IPS-NIHi7 (cell line): ENCODE measurements at regions not wholly inside any gene's neighbourhood (a gene's known extent, or its start where the extent isn't known, plus 50 kb on each side); places are given as distances from the start of the nearest gene placed in this dataset.
A peak's percentile ranks its signal among the peaks of the same experiment; 100 is the strongest.
"Not testable (repeated sequence)": the region's sequence is repeated elsewhere in the genome, so short reads cannot be mapped to it uniquely, and the experiment has no call there.

Experiments used
- DNase-seq: peaks from one replicate; pipeline ENCODE4 v3.0.0; 2012; ENCODE audit warnings: mixed read lengths; ENCODE audit errors: extremely low spot score

GRCh38 chr16:87025676-87026075 is 291.5 kb downstream of the C16orf95 start:
- no peak for DNase-seq

DNA sequence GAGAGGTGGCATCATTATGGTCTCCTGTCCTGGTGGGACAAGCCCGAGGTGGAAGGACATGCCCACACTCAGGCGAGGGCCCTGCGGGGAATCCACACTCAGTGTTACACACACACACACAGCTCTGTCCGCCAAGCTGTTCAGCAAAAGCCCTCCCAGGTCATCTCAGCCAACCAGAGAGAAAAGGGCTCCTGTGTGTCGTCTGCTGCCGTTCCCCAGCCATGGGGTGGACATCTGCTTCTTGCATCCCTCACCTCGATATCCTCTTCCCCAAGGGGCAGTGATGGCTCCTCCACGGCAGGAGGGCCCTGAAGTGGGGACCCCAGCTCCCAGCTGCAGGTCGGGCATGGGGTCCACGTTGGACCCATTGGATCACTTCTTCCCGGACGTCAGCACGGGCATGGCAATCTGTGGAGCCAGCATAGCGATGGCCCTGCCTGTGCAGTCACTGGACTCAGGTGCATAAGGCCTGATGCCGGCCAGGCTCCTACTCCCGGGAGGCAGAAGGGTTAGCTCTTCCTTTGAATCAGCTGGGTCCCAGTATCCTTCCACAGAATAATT is 290.1 kb downstream of the C16orf95 start:
- no peak for DNase-seq

- DNase-seq: no peak
These were observed 288.5 kb downstream of the C16orf95 start for GRCh38 chr16:87028481-87029320.

DNA sequence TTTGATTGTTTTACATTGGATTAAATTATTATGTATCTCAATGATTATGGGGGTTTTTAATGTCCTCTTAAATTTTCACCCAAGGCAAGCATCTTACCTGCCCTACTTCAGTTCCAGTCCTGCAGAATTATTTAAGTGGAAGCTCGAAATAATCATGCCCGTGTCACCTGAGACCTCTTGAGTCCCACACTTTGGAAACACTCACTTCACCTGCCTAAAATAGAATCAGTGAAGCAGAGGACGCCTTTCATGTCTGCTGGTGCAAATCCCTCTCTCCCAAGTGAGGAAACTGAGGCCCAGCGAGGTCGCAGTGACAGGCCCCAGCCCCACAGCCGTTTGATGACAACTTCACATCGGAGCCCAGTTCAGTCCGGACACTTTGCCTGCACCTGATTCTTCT is 284.6 kb downstream of the C16orf95 start:
- DNase-seq: no peak

GRCh38 chr16:87033021-87033471 is 284.1 kb downstream of the C16orf95 start:
- no peak for DNase-seq

DNA sequence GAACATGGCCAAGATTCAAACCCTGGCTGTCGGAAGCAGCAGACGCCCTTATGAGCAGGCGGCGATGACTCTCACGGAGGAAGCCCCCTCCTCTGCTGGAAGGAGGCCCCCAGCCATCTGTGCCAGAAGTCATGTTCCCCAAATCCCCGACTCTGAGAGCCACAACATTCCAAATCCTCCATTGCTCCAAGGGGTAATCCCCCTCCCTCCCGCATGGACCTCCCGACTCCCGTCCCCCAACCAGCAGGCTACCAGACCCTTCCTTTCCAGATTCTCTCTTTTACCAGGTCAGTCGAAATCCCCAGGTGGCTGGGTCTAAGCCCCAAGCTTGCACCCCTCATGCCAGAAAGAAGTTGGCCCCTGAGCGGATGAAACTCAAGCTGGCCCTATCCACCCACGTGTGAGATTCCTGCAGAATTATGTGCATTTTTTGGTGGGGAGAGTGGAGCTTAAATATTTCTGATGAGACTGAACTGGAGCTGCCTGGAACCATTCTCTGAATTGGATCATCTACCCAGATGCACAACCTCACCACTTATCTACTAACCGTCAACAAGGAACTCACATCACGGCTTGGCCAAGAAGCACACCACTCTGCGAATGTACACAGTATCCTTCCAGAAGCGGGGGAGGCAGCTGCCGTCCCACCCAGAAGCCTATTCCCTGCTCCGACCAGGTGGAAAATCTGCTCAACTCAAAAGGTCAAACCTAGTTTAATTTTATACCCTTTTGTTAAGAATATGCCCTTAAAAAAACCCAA is 283.5 kb downstream of the C16orf95 start:
- no peak for DNase-seq

- DNase-seq: no peak
These were observed 282.9 kb downstream of the C16orf95 start for GRCh38 chr16:87034317-87034716.

GRCh38 chr16:87035053-87035452 is 282.1 kb downstream of the C16orf95 start:
- no peak for DNase-seq

DNA sequence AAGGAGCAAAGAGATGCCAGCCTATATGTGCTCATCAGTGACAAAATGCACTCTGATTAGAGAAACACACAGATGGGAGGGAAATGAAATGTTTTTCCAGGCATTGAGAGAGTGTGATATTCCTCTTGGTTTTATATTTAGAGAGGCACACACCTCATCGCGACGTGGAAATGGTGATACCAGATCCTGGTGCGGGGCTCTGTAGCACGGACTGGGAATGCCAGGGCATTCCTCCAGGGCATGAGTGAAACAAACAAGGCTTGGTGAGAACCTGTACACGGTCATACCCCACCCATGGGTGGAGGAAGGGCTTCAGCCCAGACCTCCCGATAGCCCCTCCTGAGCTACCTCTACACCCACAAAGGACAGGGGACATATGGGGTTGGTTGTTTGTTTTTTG is 280.2 kb downstream of the C16orf95 start:
- no peak for DNase-seq

DNA sequence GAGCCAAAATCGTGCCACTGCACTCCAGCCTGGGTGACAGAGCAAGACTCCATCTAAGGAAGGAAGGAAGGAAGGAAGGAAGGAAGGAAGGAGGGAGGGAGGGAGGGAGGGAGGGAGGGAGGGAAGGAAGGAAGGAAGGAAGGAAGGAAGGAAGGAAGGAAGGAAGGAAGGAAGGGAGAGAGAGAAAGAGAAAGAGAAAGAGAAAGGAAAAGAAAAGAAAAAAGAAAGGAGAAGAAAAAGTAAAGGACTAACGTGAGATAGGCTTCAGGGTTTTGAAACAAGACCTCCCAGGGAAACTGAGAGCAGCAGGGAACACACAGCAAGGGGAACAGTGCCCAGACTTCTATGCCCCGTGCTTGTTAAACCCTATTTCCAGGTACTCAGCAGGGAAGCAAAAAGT is 278.7 kb downstream of the C16orf95 start:
- DNase-seq: not testable (repeated sequence)

DNA sequence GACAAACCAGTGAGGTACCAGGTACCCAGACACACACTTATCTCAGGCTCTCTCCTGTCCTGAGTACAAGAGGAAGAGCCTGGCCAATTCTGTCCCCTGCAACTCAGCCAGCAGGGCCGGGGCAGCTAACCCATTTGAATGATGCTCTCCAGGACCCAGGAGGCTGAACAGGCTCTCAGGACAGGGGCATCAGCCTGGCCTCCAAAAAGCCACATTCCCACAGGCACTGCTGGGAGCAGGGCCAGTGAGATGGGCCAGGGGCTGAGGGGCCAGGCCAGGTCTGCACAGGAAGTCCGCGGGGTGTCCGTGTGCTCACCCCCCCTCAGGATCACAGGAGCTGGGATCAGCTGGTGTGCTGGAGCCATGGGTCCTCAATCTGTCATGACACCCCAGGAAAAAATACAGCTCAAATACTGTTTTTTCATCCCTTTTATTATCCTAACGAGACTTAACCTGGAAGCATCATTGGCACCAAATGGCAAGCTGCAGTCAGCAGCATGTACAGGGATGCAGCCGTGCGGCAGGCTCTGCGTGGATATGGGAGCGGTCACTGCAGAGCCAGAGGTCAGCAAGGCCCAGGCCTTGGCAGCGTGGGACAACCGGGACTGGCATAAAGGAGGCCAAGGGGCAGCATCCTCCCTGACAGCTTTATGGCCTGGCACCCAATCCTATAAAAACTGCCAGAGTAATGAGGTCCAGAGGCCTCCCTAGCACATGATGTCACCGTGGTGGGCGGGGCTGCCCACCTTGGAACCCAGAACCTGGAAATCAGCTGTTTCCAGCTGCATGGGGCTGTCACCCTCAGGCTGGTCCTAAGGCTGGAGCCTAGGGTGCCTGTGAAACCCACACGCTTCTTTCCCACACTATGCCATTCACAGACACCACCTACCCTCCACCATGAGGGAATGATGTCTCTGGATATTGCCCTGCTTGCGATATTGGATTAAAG is 276.7 kb downstream of the C16orf95 start:
- DNase-seq: no peak

DNA sequence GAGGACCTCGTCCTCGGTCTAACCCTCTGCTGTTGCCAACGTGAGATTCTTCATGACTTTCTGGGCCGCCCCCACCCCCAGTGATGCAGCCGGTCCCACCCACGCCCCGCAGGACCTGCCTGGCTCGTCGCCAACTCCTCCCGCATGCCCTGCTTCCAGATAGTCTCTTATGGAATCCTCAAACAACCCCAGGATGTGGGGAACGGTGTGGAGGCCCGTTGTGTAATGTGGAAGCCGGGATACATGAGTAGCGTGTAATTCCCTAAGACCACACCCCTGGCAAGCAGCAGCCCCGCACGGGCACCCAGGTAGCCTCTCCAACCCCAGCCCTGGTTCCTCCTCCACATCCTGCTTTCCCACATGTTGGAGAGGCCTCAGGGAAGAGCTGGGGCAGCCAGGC is 275.9 kb downstream of the C16orf95 start:
- DNase-seq: no peak

GRCh38 chr16:87042551-87043230 is 274.5 kb downstream of the C16orf95 start:
- no peak for DNase-seq

DNA sequence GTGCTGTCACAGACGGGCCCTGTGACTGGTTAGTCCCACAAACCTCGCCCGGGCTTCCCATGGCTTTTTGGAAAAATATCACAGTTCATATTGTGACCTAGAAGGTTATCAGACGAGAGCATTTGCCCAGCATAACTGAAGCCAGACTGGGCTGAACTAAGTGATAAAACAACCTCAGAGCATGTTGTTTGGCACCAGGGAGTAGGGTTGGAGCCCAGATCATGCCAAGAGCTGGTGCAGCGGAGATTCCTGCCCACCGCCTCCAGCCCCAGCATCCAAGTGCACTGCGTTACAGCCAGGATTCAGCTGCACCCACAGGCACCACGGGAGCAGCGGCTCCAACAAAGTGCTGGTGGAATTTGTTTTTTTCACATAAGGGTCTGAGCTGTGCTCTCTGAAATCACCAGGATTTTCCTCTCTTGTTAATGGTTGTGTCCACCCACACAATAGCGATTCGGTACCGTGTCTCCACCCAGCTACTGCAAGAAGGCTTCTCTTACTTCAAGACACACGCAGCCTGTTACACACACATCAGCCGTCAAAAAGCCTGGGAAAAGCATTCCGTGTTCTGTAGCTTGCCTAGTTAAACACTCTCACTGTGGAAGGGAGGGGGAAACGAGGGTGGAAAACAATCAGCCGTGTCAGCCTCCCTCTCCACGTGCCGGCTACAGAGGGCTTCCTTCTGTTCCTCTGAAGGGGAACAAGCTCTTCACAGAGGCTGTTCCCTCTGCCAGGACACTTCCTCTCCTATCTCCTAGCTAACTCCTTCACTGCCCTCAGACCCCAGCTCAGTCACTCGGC is 273.8 kb downstream of the C16orf95 start:
- no peak for DNase-seq

DNA sequence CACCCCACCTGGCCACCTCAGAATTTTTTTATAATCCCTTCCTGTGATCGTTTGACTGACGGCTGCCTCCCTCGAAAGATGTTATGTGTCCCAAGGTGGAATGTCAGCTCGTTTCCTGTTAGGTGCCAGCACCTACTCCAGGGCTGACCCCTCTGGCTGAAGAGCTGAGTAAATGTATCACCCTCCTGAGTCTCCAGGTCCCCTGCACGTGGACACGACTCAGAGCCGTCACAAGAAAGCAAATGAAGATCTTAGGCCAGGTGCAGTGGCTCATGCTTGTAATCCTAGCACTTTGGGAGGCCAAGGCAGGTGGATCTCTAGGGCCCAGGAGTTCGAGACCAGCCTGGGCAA is 273.2 kb downstream of the C16orf95 start:
- no peak for DNase-seq

DNA sequence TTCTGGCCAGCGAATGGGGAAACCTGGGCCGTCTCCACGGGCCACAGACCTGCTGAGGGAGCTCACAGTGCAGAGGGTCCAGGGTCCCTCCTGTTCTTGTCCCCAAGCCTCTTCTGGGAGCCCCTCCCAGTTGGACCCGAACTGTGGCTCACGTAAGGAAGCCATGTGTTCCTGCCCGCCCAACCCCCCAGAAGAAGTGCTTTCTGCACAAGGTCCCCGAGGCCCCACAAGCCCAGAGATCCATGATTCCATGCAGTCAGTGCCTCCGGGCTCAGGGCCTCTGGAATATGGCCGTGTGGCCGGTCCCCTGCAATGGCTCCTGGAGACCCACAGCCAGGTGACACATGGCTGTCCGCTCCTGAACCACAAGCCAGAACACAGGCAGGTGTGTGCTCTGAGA is 272.4 kb downstream of the C16orf95 start:
- no peak for DNase-seq

DNA sequence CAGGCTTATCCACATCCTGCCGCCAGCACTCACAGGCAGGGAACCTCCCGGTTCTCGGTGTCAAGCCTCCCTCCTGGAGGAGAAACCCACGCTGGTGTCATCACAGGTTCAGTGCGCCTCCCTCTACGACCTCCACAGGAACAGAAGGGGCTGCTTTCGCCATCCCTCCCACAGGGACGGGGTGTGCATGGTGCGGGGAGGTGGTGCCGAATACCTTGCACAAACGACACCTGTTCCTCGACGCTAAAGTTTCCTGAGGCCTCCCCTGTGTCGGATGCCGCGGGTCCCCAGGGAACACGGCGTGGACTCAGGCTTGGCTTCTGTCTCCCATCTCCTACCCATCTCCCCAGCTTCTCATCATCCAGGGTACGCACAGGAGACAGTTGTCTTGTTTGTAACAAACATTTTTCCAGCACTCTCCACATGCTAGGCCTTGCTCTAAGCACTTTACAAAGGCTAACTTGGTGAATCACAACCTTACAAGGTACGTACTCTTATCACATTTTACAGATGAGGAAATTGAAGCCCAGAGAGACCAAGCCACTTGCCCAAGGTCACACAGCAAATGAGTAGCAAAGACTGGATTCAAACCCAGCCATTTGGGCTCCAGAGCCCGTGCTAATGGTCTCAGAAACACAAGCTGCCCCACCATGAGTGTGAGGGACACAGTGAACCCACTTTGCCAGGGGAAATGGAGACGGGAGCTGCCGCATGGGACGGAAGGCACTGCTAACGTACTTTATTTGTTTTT is 271.6 kb downstream of the C16orf95 start:
- no peak for DNase-seq

DNA sequence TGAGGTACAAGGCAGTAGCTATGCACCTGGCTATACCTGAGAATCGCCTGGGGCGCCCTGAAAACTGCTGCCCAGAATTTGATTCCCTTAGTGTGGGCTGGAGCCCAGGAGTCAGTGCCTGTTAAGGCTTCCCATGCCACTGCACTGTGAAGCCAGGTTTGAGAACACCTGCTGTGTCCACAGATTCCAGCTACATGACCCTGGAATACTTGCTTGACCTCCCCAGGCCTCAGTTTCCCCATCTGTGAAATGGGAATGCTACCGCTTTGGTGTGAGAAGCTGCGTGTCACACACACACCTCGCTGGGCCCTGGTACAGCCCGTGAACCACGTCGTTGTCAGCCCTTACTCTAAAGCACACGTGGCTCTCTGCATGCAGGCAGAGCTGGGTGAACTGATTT is 271.0 kb downstream of the C16orf95 start:
- no peak for DNase-seq

DNA sequence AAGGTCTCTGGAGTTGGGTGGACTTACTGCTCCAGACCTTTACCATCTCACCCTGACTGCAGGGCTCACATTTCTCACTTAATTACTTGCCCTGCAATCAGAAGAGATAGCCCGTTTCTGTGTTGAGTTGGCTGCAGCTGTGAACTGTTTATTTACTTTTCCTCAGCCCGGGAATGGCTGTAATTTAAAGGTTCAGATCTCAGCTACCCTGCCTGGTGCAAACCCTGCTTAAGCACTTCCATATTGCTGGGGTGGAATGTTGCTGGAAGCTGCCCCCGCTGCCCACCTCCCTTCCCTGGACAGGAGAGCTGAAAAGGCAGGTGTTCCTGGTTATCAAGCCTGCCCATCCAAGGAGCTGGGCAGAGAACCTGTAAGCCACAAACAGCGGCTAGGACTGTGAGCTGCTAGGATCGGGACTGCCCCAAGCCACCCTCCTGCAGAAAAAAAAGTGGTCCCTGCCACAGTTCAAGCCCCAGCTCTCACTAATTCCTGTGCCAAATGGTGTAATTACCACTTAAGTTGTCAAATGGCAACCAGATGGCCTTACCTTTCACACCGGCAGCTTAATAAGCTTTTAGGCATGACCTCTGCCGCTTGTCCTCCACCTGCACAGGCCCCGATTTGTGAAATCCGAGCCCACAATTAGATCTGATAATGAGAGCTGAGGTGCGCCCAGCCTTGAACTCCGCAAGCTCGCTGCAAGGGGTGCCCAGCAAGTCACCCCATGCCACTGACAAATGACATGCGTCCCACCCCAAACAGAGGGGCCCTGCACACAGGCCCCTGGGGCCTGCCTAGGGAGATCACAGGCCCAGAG is 269.8 kb downstream of the C16orf95 start:
- peak; percentile 35 for DNase-seq
